ENCODE measurements at regions not wholly inside any gene's neighbourhood (a gene's known extent, or its start where the extent isn't known, plus 50 kb on each side); places are given as distances from the start of the nearest gene placed in this dataset.

DNA sequence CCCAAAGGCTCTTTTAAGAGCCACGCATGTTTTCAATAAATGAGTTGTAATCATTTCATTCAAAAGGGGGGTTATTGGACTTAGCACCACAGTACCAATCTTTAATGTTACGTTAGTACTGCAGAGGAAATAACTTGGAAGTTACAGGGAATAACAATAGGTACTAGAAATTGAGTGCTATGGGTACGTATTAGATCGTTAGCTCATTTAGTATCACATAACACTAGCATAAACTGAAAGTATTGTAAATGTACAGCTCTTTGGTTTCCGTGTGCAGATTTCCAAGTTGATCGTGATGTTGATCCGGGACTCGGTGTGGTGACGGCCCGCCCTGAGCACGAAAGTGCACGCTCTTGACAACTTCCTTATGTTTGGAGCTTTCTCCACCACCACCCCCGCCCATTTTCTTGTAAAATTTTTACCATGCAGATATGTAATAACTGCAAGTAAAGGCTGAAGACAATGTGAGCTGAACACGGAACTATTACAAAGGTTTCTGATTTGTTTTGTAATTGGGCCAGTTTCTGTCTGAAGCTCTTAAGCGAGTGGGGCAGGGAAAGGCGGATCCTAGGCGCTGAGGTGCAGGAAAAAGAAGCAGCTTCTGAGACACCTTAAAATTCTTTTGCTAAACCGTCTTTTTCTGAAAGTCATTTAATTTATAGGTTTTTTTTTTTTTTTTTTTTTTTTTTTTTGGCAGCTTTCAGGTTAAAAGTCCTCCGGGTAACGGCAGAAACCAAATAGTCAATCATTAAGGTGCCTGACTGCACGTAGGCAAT lies 71.5 kb downstream of the HFE start:
- DNase-seq (peak; percentile 52 to 69), ATAC-seq (peak in 1 of 4 donors; percentile 5)
- Histone ChIP-seq H3K36me3 (ENCODE audit: insufficient read depth in 1 of 2, low read depth in 1 of 2) (peaks cover 0 to 3% of the 10 kb centered on the region in 2 donors), H3K9me3 (no peaks in the 10 kb centered on the region), H3K4me3 (peak overlapping the region; percentile 88), H3K4me1 (peaks cover 15% of the 10 kb centered on the region), H3K27ac (peak overlapping the region; percentile 98), H3K27me3 (ENCODE audit: insufficient read depth in 3 of 3, low read length in 2 of 3) (no peaks in the 10 kb centered on the region)
- intact Hi-C loops (cut with DNase I), result no loop called here
- 1 to 3% (median 3%) methylated on average over 21 of the region's 21 CpGs for WGBS, 3 donors
- TF ChIP-seq, protein P1, sequence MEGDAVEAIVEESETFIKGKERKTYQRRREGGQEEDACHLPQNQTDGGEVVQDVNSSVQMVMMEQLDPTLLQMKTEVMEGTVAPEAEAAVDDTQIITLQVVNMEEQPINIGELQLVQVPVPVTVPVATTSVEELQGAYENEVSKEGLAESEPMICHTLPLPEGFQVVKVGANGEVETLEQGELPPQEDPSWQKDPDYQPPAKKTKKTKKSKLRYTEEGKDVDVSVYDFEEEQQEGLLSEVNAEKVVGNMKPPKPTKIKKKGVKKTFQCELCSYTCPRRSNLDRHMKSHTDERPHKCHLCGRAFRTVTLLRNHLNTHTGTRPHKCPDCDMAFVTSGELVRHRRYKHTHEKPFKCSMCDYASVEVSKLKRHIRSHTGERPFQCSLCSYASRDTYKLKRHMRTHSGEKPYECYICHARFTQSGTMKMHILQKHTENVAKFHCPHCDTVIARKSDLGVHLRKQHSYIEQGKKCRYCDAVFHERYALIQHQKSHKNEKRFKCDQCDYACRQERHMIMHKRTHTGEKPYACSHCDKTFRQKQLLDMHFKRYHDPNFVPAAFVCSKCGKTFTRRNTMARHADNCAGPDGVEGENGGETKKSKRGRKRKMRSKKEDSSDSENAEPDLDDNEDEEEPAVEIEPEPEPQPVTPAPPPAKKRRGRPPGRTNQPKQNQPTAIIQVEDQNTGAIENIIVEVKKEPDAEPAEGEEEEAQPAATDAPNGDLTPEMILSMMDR (IDR thresholded peaks at IDR 0.05), result no peak

DNA sequence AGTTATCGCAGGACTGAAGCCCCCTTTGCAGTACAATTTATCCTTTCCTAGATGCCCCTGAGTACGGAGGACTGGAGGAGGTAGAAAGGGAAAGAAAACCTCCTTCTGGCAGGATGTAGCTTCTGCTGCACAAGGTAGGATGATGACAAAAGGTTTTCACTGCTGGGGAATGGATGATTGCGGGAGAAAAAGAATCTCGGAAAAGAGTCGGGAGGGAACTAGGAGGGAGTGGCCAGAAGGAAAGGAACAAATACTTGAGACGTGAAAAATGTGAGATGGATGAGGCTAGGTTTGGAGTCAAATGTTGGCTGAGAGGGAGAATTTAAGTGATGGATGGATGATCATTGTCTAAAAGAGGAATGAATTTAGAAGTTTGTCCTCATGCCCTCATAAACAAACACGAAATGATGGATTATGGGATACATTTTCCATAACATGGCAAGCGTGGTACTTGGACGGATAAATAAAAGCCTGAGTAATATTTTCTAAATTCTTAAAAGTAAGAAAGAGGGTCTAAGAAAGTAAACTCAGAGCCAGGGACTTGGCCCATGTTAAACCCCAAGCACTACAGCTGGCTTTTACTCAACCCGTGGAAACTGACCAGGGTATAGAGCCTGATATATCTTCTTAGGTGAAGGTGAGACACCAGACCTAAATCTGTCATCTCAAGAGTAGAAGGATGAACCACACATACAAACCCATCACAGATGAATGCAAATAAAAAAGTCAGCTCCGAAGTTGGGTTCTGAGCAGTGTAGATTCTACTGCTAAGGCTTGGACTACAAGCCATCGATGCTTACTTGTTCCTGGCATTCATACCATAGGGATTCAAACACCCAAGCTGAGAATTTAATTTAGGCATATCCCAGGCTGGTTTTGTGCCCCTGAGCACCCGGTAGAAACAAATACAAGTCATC lies 72.4 kb downstream of the HFE start:
- Histone ChIP-seq H3K4me1 (peaks cover 15% of the 10 kb centered on the region), H3K4me3 (peak overlapping the region; percentile 88), H3K36me3 (ENCODE audit: insufficient read depth in 1 of 2, low read depth in 1 of 2) (peaks cover 0 to 12% of the 10 kb centered on the region in 2 donors), H3K9me3 (no peaks in the 10 kb centered on the region), H3K27me3 (ENCODE audit: insufficient read depth in 3 of 3, low read length in 2 of 3) (no peaks in the 10 kb centered on the region), H3K27ac (peak overlapping the region; percentile 98)
- intact Hi-C loops (cut with DNase I), result no loop called here
- TF ChIP-seq, protein P1 (IDR thresholded peaks at IDR 0.05), result no peak
- no peak for ATAC-seq
- DNase-seq, result no peak
- 26 to 31% (median 31%) methylated on average over 13 of the region's 13 CpGs for WGBS, 3 donors

DNA sequence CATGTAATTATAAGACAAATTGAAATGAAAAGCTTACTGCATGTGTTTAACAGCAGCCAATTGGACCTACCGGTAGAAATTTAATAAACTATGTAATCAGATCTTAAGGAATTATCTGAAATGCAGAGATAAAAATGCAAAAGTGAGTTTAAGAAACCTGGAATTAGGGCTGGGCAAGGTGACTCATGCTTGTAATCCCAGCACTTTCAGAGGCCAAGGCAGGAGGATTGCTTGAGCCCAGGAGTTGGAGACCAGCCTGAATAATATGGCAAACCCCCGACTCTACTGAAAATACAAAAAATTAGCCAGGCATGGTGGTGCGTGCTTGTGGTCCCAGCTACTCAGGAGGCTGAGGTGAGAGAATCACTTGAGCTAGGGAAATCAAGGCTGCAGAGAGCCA lies 74.1 kb downstream of the HFE start:
- intact Hi-C loops (cut with DNase I), result no loop called here
- DNase-seq (no peak), ATAC-seq (no peak)
- Histone ChIP-seq H3K27ac (no peak overlapping the region), H3K27me3 (ENCODE audit: insufficient read depth in 3 of 3, low read length in 2 of 3) (no peaks in the 10 kb centered on the region), H3K9me3 (no peaks in the 10 kb centered on the region), H3K36me3 (ENCODE audit: insufficient read depth in 1 of 2, low read depth in 1 of 2) (peaks cover 0 to 17% of the 10 kb centered on the region in 2 donors), H3K4me1 (peaks cover 15% of the 10 kb centered on the region), H3K4me3 (peak overlapping the region; percentile 15)
- TF ChIP-seq, protein P1 (IDR thresholded peaks at IDR 0.05), result no peak
- WGBS, 3 donors, result 89 to 93% (median 91%) methylated on average over 3 of the region's 3 CpGs

DNA sequence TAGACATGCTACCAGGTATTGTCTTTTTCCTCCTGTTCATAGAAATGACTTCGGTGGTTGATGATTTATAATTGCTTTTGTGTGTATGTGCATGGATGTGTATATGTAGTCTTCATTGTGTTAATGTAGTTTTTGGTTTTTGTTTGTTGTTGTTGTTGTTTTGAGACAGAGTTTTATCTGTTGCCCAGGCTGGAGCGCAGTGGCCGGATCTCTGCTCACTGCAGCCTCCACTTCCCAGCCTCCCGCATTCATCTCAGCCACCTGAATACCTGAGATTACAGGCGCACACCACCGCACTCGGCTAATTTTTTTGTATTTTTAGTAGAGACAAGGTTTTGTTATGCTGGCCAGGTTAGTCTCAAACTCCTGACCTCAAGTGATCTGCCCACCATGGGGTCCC lies 75.2 kb downstream of the HFE start:
- no peak for DNase-seq
- 93 to 96% (median 95%) methylated on average over 7 of the region's 7 CpGs for WGBS, 3 donors
- no peak overlapping the region for H3K4me3 ChIP-seq
- H3K9me3 ChIP-seq, result no peaks in the 10 kb centered on the region
- no peaks in the 10 kb centered on the region for H3K27me3 ChIP-seq (ENCODE audit: insufficient read depth in 3 of 3, low read length in 2 of 3)
- peaks cover 15% of the 10 kb centered on the region for H3K4me1 ChIP-seq
- ATAC-seq, result no peak
- no peak overlapping the region for H3K27ac ChIP-seq
- peaks cover 3 to 17% of the 10 kb centered on the region in 2 donors for H3K36me3 ChIP-seq (ENCODE audit: insufficient read depth in 1 of 2, low read depth in 1 of 2)
- intact Hi-C loops (cut with DNase I), result no loop called here
- TF ChIP-seq, protein P1 (IDR thresholded peaks at IDR 0.05), result no peak

Measured in psoas muscle (tissue), 7 donors.